Esophagus (tissue), 2 donors: ENCODE measurements at regions not wholly inside any gene's neighbourhood (a gene's known extent, or its start where the extent isn't known, plus 50 kb on each side); places are given as distances from the start of the nearest gene placed in this dataset.
A peak's percentile ranks its signal among the peaks of the same experiment; 100 is the strongest.

Experiments
- H3K27ac ChIP-seq, 2 donors: one replicate each; pipeline ENCODE4 v1.5.1; 2013; ENCODE audit warnings: low read depth in 2 of 2, mild to moderate bottlenecking in 2 of 2, inconsistent platforms in 1 of 2, low read length in 1 of 2, moderate library complexity in 1 of 2
- H3K27me3 ChIP-seq, 2 donors: one replicate each; pipeline ENCODE4 v1.6.1; 2013; ENCODE audit warnings: low read length in 2 of 2, control low read depth in 1 of 2, mild to moderate bottlenecking in 1 of 2; ENCODE audit not compliant: insufficient read depth in 2 of 2, control insufficient read depth in 1 of 2
- H3K36me3 ChIP-seq, 2 donors: one replicate each; pipeline ENCODE4 v1.6.1; 2013; ENCODE audit warnings: low read length in 1 of 2; ENCODE audit not compliant: control insufficient read depth in 2 of 2, insufficient read depth in 2 of 2
- H3K4me1 ChIP-seq, 2 donors: one replicate each; pipeline ENCODE4 v1.6.1; 2013; ENCODE audit warnings: low read length in 1 of 2; ENCODE audit not compliant: control insufficient read depth in 2 of 2, insufficient read depth in 2 of 2
- H3K4me3 ChIP-seq, 2 donors: one replicate each; pipeline ENCODE4 v1.5.1; 2013; ENCODE audit warnings: low read length in 2 of 2, mild to moderate bottlenecking in 2 of 2, low read depth in 1 of 2, moderate library complexity in 1 of 2
- H3K9me3 ChIP-seq, 2 donors: one replicate each; pipeline ENCODE4 v1.6.1; 2013; ENCODE audit warnings: mild to moderate bottlenecking in 2 of 2, low read depth in 1 of 2, low read length in 1 of 2, moderate library complexity in 1 of 2; ENCODE audit not compliant: control insufficient read depth in 2 of 2, insufficient read depth in 1 of 2
- WGBS, 2 donors: extraction: QIAGEN DNeasy Blood & Tissue Kit; methylation state at CpG; one replicate each; pipeline ENCODE4 v1.1.7; 2013; 5-methylcytosine and 5-hydroxymethylcytosine counted together
- donor health status: healthy with polysubstance abuse.
- donor health status: Bipolar disorder and iron deficiency.

DNA sequence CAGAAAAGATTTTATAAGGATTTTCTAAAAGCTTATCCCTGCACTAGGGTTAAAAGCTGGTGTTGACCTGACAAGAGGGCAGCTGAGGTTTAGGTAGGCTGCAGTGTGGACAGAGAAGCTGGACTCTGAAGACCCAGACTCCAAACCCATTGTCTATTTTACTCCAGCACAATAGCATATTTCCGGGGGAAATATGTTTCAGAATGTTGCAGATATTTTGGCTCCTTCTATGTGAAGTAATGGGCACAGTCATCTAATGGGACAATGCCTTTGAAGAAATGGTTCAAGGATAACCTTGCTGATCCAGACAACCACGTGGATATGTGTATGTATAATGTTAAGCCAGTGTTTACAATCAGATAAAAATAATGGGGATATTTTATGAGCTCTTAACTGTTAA, 173.8 kb upstream of the TSC22D1 start:
- H3K4me1 ChIP-seq: peaks cover 0 to 7% of the 10 kb centered on the region in 2 donors
- H3K36me3 ChIP-seq: no peaks in the 10 kb centered on the region
- no peak overlapping the region for H3K27ac ChIP-seq
- H3K9me3 ChIP-seq: no peaks in the 10 kb centered on the region
- WGBS, 2 donors: 47 to 48% methylated on average over 2 of the region's 2 CpGs
- no peaks in the 10 kb centered on the region for H3K27me3 ChIP-seq
- no peak overlapping the region for H3K4me3 ChIP-seq

DNA sequence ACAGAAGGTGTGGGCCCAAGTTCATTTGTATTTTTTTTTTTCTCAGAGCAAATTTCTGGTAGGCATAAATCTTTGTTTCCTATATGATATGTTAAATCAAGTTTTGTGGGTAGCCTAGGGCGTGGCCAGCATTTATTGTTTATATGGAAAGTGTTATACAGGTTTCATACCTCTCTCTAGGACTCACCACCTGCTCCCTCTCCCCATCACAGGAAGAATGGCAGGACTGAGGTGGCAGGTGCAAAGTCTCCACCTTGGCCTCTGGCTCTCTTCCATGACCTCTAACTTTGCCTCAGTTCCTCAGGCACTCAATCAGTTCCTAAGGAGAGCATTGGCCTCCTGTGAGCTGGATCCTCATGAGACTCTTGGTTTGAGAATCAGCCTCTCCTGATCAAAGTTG, 172.3 kb upstream of the TSC22D1 start:
- Histone ChIP-seq H3K36me3 (no peaks in the 10 kb centered on the region), H3K9me3 (no peaks in the 10 kb centered on the region), H3K27ac (peak overlapping the region in 1 of 2 donors; percentile 60), H3K27me3 (no peaks in the 10 kb centered on the region), H3K4me1 (peaks cover 0 to 7% of the 10 kb centered on the region in 2 donors), H3K4me3 (no peak overlapping the region)
- WGBS, 2 donors: 82 to 83% methylated on average over 1 of the region's 1 CpG

DNA sequence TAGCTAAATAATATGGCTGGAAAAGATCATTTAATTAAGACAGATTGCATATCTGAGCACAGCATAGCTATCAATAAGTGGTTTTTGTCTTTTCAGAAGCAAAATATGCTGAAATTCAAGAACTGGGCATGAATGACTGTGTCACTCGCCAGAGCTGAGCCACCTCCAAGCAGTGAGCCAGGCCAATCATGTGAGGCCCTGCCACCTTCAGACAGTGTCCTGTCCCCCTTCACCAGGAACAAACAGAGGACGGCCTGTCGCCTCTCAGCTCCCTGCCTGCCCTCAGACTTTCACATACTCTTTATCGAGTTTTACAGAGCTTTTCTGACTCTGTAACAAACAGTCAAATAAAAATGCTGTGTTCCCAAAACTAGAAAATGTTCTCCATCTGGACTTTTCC, 171.0 kb upstream of the TSC22D1 start:
- Histone ChIP-seq H3K36me3 (no peaks in the 10 kb centered on the region), H3K4me3 (no peak overlapping the region), H3K27ac (peak overlapping the region in 1 of 2 donors; percentile 29), H3K9me3 (no peaks in the 10 kb centered on the region), H3K4me1 (peaks cover 0 to 7% of the 10 kb centered on the region in 2 donors), H3K27me3 (no peaks in the 10 kb centered on the region)
- WGBS, 2 donors: 52 to 73% methylated on average over 4 of the region's 4 CpGs

DNA sequence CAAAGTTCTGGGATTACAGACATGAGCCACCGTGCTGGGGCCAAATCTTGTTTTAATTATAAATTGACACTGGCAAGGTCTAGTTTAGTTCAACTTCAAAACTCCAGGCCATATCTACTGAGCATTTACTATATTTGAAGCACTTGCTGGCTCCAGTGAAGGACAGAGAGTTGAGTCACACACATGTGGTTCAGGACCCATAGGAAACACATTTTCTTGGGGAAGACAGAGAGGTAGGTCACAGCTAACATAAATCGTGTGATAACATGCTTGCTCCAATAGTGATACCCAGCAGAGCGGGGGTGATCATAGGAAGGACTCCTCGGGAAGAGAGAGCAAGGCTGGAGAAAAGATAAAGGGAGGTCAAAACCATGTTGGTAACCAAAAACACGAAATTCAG, 170.6 kb upstream of the TSC22D1 start:
- Histone ChIP-seq H3K27me3 (no peaks in the 10 kb centered on the region), H3K9me3 (no peaks in the 10 kb centered on the region), H3K4me3 (no peak overlapping the region), H3K36me3 (no peaks in the 10 kb centered on the region), H3K4me1 (peaks cover 0 to 7% of the 10 kb centered on the region in 2 donors), H3K27ac (no peak overlapping the region)
- 79 to 88% methylated on average over 5 of the region's 5 CpGs for WGBS, 2 donors

DNA sequence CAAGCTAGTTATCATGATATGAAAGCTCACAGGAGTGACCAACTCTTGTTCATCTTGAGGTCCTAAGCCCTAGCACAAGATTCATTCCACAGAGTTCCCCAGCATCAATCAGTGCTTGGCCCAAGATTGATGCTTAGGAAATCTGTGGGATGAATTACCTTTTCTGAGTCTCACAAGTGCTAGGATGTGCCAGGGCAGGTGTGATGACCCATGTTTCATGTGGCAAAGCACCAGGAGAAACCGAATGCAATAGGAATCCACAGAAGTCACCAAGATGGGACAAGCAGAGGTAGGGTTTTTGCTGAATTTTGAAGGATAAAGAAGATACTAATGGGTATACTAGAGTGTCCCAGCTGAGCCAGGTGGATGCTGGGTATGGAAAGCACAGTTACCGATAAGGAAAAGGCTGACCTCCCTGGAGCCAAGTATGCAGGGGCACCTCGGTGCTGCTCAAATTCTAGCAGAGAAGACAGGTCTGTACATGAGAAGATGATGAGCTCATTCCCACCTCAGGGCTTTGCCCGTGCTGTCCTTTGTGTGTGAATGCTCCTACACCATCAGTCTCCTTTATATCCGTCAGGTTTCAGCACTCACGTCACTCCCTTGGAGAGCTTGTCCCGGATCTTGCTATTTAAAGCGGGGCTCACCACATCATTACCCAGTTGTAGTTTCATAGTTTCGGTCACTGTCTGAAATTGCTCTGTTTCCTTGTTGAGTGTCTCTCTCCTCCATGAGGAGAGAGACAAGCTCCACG, 168.9 kb upstream of the TSC22D1 start:
- WGBS, 2 donors: 54 to 64% methylated on average over 10 of the region's 10 CpGs

DNA sequence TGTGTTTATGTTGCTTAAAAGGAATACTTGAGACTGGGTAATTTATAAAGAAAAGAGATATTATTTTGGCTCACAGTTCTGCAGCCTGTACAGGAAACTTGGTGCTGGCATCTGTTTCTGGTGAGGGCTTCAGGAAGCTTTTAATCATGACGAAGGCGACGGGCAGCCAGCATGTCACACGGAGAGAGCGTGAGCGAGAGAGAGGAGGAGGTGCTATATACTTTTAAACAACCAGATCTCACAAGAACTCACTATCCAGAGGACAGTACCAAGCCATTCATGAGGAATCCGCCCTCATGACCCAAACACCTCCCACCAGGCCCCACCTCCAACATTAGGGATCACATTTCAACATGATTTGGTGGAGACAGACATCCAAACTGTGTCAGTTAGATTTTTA, 163.4 kb upstream of the TSC22D1 start:
- no peaks in the 10 kb centered on the region for H3K9me3 ChIP-seq
- WGBS, 2 donors: 82 to 85% methylated on average over 7 of the region's 7 CpGs
- no peak overlapping the region for H3K27ac ChIP-seq
- H3K36me3 ChIP-seq: no peaks in the 10 kb centered on the region
- H3K27me3 ChIP-seq: no peaks in the 10 kb centered on the region
- no peak overlapping the region for H3K4me3 ChIP-seq
- H3K4me1 ChIP-seq: peaks cover 0 to 3% of the 10 kb centered on the region in 2 donors

More for the DNA sequence above, 168.9 kb upstream of the TSC22D1 start:
- Histone ChIP-seq H3K27me3 (no peaks in the 10 kb centered on the region), H3K9me3 (no peaks in the 10 kb centered on the region), H3K27ac (peak overlapping the region in 1 of 2 donors; percentile 6), H3K4me3 (no peak overlapping the region), H3K36me3 (no peaks in the 10 kb centered on the region), H3K4me1 (peaks cover 0 to 7% of the 10 kb centered on the region in 2 donors)

DNA sequence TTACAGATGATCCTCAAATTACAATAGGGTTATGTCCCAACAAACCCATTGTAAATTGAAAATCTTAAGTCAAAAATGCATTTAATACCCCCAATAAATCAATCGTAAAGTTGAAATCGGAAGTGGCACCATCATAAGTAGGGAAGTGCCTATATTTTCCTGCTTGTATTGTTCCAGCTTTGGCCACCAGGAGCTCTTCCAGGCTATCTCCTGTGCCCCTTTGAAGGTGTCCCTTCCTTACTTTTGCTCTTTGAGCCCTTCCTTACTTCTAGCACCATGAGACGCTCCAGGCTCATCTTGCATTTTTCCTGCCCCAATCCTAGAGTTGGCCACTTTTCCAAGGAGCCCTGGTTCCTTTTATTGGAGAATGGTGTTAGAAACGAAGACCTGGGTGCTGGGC, 163.0 kb upstream of the TSC22D1 start:
- no peak overlapping the region for H3K27ac ChIP-seq
- H3K36me3 ChIP-seq: no peaks in the 10 kb centered on the region
- H3K4me3 ChIP-seq: no peak overlapping the region
- H3K4me1 ChIP-seq: peaks cover 0 to 7% of the 10 kb centered on the region in 2 donors
- WGBS, 2 donors: 75 to 76% methylated on average over 4 of the region's 4 CpGs
- H3K9me3 ChIP-seq: no peaks in the 10 kb centered on the region
- H3K27me3 ChIP-seq: no peaks in the 10 kb centered on the region

DNA sequence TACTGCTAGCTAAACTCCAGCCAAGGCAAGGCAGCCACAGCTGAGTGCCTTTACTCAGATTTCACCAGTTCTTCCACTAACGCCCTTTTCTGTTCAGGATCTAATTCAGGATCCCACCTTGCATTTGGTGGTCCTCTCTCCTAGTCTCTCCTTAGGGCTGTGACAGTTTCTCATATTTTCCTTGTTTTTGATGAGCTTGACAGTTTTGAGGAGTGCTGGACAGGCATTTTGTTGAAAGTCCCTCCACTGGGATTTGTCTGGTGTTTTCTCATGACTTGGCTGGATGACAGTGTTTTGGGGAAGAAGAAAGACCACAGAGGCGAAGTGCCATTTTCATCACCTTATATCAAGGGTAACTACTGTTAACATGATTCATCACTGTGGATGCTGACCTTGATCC, 162.3 kb upstream of the TSC22D1 start:
- no peak overlapping the region for H3K27ac ChIP-seq
- 75 to 84% methylated on average over 2 of the region's 2 CpGs for WGBS, 2 donors
- H3K4me3 ChIP-seq: no peak overlapping the region

DNA sequence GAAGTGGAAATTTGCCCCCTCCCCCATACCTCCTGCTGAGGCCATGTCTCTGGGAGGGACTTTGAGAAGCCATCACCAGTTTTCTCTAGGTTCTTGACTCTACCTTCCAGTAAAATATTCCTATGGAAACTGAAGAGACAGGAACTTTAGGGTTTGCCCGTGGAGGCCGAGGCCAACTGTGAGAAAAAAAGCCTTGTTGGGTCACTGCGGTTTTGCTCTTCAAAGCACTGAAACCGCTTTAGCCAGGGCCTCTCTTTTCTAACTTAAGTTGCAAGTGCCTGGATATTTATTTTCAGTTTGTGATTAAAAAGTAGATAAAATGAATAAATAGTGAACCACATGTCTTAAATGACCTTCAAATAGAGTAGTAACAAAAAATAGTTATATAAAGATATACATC, 159.7 kb upstream of the TSC22D1 start:
- Histone ChIP-seq H3K27me3 (no peaks in the 10 kb centered on the region), H3K4me3 (no peak overlapping the region), H3K36me3 (no peaks in the 10 kb centered on the region), H3K9me3 (no peaks in the 10 kb centered on the region), H3K27ac (no peak overlapping the region), H3K4me1 (peaks cover 0 to 8% of the 10 kb centered on the region in 2 donors)
- WGBS, 2 donors: 78 to 85% methylated on average over 4 of the region's 4 CpGs

More for the DNA sequence above, 162.3 kb upstream of the TSC22D1 start:
- H3K27me3 ChIP-seq: no peaks in the 10 kb centered on the region
- H3K4me1 ChIP-seq: peaks cover 0 to 8% of the 10 kb centered on the region in 2 donors
- no peaks in the 10 kb centered on the region for H3K9me3 ChIP-seq
- no peaks in the 10 kb centered on the region for H3K36me3 ChIP-seq

DNA sequence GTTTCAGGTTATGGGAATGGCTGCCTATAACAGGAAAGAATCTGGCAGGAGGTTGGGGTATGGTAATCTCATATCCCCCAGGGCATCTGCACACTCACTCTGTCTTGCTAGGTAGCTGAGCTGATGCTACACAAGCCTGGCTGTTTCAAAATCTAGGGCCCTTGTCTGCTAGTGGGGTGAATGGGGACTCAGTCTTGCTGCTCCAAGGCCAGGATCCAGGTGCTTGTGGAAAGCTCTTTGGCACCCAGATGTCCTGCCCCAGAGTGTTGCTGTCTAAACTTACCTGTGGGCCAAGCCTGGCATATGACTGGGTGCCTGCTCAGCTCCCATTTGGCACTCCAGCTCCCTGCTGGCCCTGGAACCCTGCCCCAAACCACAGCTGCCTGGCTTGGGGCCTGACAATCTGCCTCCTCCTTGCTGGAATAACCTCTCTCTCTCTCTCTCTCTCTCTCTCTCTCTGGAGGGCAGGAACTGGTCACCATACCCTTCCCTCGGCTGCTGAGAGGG, 158.1 kb upstream of the TSC22D1 start:
- peak overlapping the region in 1 of 2 donors; percentile 23 for H3K27ac ChIP-seq
- 47 to 73% methylated on average over 1 of the region's 1 CpG for WGBS, 2 donors
- H3K4me1 ChIP-seq: peaks cover 0 to 8% of the 10 kb centered on the region in 2 donors
- no peak overlapping the region for H3K4me3 ChIP-seq
- H3K9me3 ChIP-seq: no peaks in the 10 kb centered on the region
- peaks cover 0 to 3% of the 10 kb centered on the region in 2 donors for H3K27me3 ChIP-seq
- no peaks in the 10 kb centered on the region for H3K36me3 ChIP-seq
